CD14-positive monocyte (primary cell): ENCODE measurements at regions not wholly inside any gene's neighbourhood (a gene's known extent, or its start where the extent isn't known, plus 50 kb on each side); places are given as distances from the start of the nearest gene placed in this dataset.

ENCODE experiments used
- DNase-seq, 3 donors: peaks; one replicate each; pipeline ENCODE4 v3.0.0-alpha.2; 2011 to 2022
- H2AFZ ChIP-seq: 2 replicates; pipeline ENCODE4 v1.6.0; 2012; ENCODE audit warnings: mild to moderate bottlenecking, low read depth, low read length, inconsistent platforms; ENCODE audit not compliant: insufficient read depth, poor library complexity, severe bottlenecking
- H3K27ac ChIP-seq, 2 donors: 1 replicate in 1 of 2; 2 replicates in 1 of 2; pipeline ENCODE4 v1.5.1; 2012 to 2013; ENCODE audit warnings: low read length in 2 of 2, control low read depth in 1 of 2, inconsistent platforms in 1 of 2, low read depth in 1 of 2, mild to moderate bottlenecking in 1 of 2
- H3K27me3 ChIP-seq, 2 donors: one replicate each; pipeline versions ENCODE4 v1.6.0 to v1.6.1; 2011 to 2013; ENCODE audit warnings: low read length in 2 of 2; ENCODE audit not compliant: control insufficient read depth in 2 of 2, insufficient read depth in 2 of 2
- H3K36me3 ChIP-seq, 2 donors: replicated peaks in 1 of 2; 1 replicate in 1 of 2; 2 replicates in 1 of 2; pipeline versions ENCODE4 v1.5.1 to v1.6.1; 2012 to 2013; ENCODE audit warnings: low read length in 2 of 2, control low read depth in 1 of 2, inconsistent platforms in 1 of 2, mild to moderate bottlenecking in 1 of 2; ENCODE audit not compliant: insufficient read depth in 2 of 2, control insufficient read depth in 1 of 2
- H3K4me1 ChIP-seq, 2 donors: 1 replicate in 1 of 2; 2 replicates in 1 of 2; pipeline versions ENCODE4 v1.5.1 to v1.6.1; 2012 to 2013; ENCODE audit warnings: low read length in 2 of 2, control low read depth in 1 of 2, inconsistent platforms in 1 of 2, mild to moderate bottlenecking in 1 of 2, moderate library complexity in 1 of 2; ENCODE audit not compliant: insufficient read depth in 2 of 2, control insufficient read depth in 1 of 2
- H3K4me2 ChIP-seq: replicated peaks from 2 replicates; pipeline ENCODE3; 2012; ENCODE audit warnings: low read length, moderate library complexity, mild to moderate bottlenecking; ENCODE audit not compliant: poor library complexity, severe bottlenecking; ENCODE audit errors: extremely low read depth
- H3K4me3 ChIP-seq, 3 experiments: fragments of 200-600 bp in 1 of 3; sonication (generic) in 1 of 3; replicated peaks in 1 of 3; 1 replicate in 2 of 3; 2 replicates in 1 of 3; pipeline ENCODE4 v1.5.1; 2011 to 2013; ENCODE audit warnings: low read length in 3 of 3, mild to moderate bottlenecking in 3 of 3, control low read depth in 2 of 3, low read depth in 2 of 3, inconsistent platforms in 1 of 3, moderate library complexity in 1 of 3
- H3K79me2 ChIP-seq: 2 replicates; pipeline ENCODE4 v1.6.0; 2012; ENCODE audit warnings: mild to moderate bottlenecking, control low read depth, inconsistent platforms, low read length, moderate library complexity; ENCODE audit not compliant: insufficient read depth
- H3K9ac ChIP-seq: 2 replicates; pipeline ENCODE4 v1.6.0; 2017; ENCODE audit warnings: low read length, mild to moderate bottlenecking; ENCODE audit not compliant: insufficient read depth, poor library complexity, severe bottlenecking
- H3K9me3 ChIP-seq, 2 donors: replicated peaks in 1 of 2; 1 replicate in 1 of 2; 2 replicates in 1 of 2; pipeline versions ENCODE4 v1.5.1 to v1.6.1; 2012 to 2013; ENCODE audit warnings: low read length in 2 of 2, control low read depth in 1 of 2; ENCODE audit not compliant: control insufficient read depth in 1 of 2, insufficient read depth in 1 of 2
- H4K20me1 ChIP-seq: 2 replicates; pipeline ENCODE4 v1.6.0; 2012; ENCODE audit warnings: mild to moderate bottlenecking, low read length, control low read depth, moderate library complexity; ENCODE audit not compliant: insufficient read depth
- H3K27ac Mint-ChIP-seq, 7 donors: one replicate each; pipeline ENCODE4 v1.8.0; 2020; ENCODE audit warnings: mild to moderate bottlenecking in 7 of 7, mixed read lengths in 7 of 7, moderate library complexity in 6 of 7, inconsistent platforms in 2 of 7
- H3K27me3 Mint-ChIP-seq, 3 donors: one replicate each; pipeline ENCODE4 v1.8.0; 2021 to 2022; ENCODE audit warnings: low read depth in 3 of 3, mild to moderate bottlenecking in 3 of 3, mixed read lengths in 3 of 3, moderate library complexity in 3 of 3, inconsistent platforms in 1 of 3
- H3K36me3 Mint-ChIP-seq, 2 donors: one replicate each; pipeline ENCODE4 v1.8.0; 2020; ENCODE audit warnings: mixed read lengths in 2 of 2, inconsistent platforms in 1 of 2, mild to moderate bottlenecking in 1 of 2
- H3K4me1 Mint-ChIP-seq: one replicate; pipeline ENCODE4 v1.8.0; 2020; ENCODE audit warnings: mild to moderate bottlenecking, mixed read lengths
- H3K4me3 Mint-ChIP-seq, 2 donors: one replicate each; pipeline ENCODE4 v1.8.0; 2020; ENCODE audit warnings: mild to moderate bottlenecking in 2 of 2, mixed read lengths in 2 of 2, moderate library complexity in 1 of 2
- H3K9me3 Mint-ChIP-seq, 7 donors: one replicate each; pipeline ENCODE4 v1.8.0; 2020 to 2022; ENCODE audit warnings: mixed read lengths in 7 of 7, mild to moderate bottlenecking in 6 of 7, moderate library complexity in 6 of 7, inconsistent platforms in 2 of 7
- CTCF ChIP-seq: fragments of 200-600 bp; IDR thresholded peaks from one replicate; pipeline ENCODE4 v1.8.0; 2022; ENCODE audit warnings: antibody characterized with exemption, mild to moderate bottlenecking
- whole genome bisulfite sequencing: methylation state at CpG from one replicate; pipeline ENCODE4 v1.1.5; 2013; ENCODE audit warnings: missing lambda C conversion rate; ENCODE audit not compliant: insufficient coverage; 5-methylcytosine and 5-hydroxymethylcytosine counted together
- intact Hi-C, 2 donors: fragments of 100-400 bp; cut with micrococcal nuclease; formaldehyde crosslinking; loops; one replicate each; pipeline versions ENCODE4 v1.15.0 to v1.15.1; 2023

- Histone ChIP-seq H3K9me3 (peaks cover 89 to 91% of the 10 kb centered on the region in 2 donors), H3K27ac (no peak overlapping the region), H3K4me3 (no peak overlapping the region), H3K36me3 (no peaks in the 10 kb centered on the region), H4K20me1 (no peaks in the 10 kb centered on the region), H3K4me2 (no peak overlapping the region), H3K79me2 (no peaks in the 10 kb centered on the region), H3K9ac (no peak overlapping the region), H3K4me1 (no peaks in the 10 kb centered on the region), H3K27me3 (no peaks in the 10 kb centered on the region), H2AFZ (no peak overlapping the region)
- 61% methylated on average over 2 of the region's 6 CpGs for WGBS
- H3K9me3 Mint-ChIP-seq = peaks cover 32 to 91% (median 72%) of the 10 kb centered on the region in 7 donors
- intact Hi-C loops = no loop called here
- H3K4me1 Mint-ChIP-seq = no peaks in the 10 kb centered on the region
- no peak overlapping the region for H3K27ac Mint-ChIP-seq
- TF ChIP-seq CTCF = no peak
- DNase-seq = no peak
- H3K4me3 Mint-ChIP-seq = no peak overlapping the region
- H3K36me3 Mint-ChIP-seq = no peaks in the 10 kb centered on the region
- peaks cover 0 to 1% (median 0%) of the 10 kb centered on the region in 3 donors for H3K27me3 Mint-ChIP-seq
Measured at GRCh38 chr19:56969759-56970178, 129.2 kb upstream of the PEG3 start.

- no peaks in the 10 kb centered on the region for H3K27me3 ChIP-seq
- H3K9ac ChIP-seq = no peak overlapping the region
- 79% methylated on average over 13 of the region's 14 CpGs for WGBS
- Mint-ChIP-seq H3K4me1 (no peaks in the 10 kb centered on the region), H3K9me3 (peaks cover 28 to 91% (median 69%) of the 10 kb centered on the region in 7 donors), H3K27ac (no peak overlapping the region), H3K36me3 (no peaks in the 10 kb centered on the region), H3K4me3 (no peak overlapping the region), H3K27me3 (peaks cover 0 to 1% (median 0%) of the 10 kb centered on the region in 3 donors)
- no peak overlapping the region for H2AFZ ChIP-seq
- H3K79me2 ChIP-seq = no peaks in the 10 kb centered on the region
- no peak for TF ChIP-seq CTCF
- H3K36me3 ChIP-seq = no peaks in the 10 kb centered on the region
- intact Hi-C loops = no loop called here
- H3K4me2 ChIP-seq = no peak overlapping the region
- H3K9me3 ChIP-seq = peaks cover 88 to 89% of the 10 kb centered on the region in 2 donors
- no peak for DNase-seq
- H3K4me1 ChIP-seq = no peaks in the 10 kb centered on the region
- no peaks in the 10 kb centered on the region for H4K20me1 ChIP-seq
- H3K27ac ChIP-seq = no peak overlapping the region
- H3K4me3 ChIP-seq = no peak overlapping the region
Measured at GRCh38 chr19:56971230-56971629, 130.7 kb upstream of the PEG3 start.
